Fibroblast of lung (primary cell): ENCODE measurements at regions not wholly inside any gene's neighbourhood (a gene's known extent, or its start where the extent isn't known, plus 50 kb on each side); places are given as distances from the start of the nearest gene placed in this dataset.
"Not testable (repeated sequence)": the region's sequence is repeated elsewhere in the genome, so short reads cannot be mapped to it uniquely, and the experiment has no call there.

Experiments used
- DNase-seq, 2 donors: peaks; one replicate each; pipeline versions ENCODE4 v3.0.0 to v3.0.0-alpha.2; 2010; ENCODE audit warnings: low read depth in 2 of 2
- H2AFZ ChIP-seq: 2 replicates; pipeline ENCODE4 v1.5.1; 2012; ENCODE audit warnings: low read length, control low read depth, inconsistent platforms
- H3K27ac ChIP-seq: 2 replicates; pipeline ENCODE4 v1.5.1; 2011; ENCODE audit warnings: low read length, control low read depth; ENCODE audit not compliant: insufficient read depth
- H3K27me3 ChIP-seq: 2 replicates; pipeline ENCODE4 v1.5.1; 2011; ENCODE audit warnings: mild to moderate bottlenecking, low read length; ENCODE audit not compliant: control insufficient read depth, insufficient read depth
- H3K36me3 ChIP-seq: 2 replicates; pipeline ENCODE4 v1.5.1; 2011; ENCODE audit warnings: low read length; ENCODE audit not compliant: control insufficient read depth, insufficient read depth
- H3K4me1 ChIP-seq: 2 replicates; pipeline ENCODE4 v1.5.1; 2011; ENCODE audit warnings: low read length; ENCODE audit not compliant: control insufficient read depth, insufficient read depth; ENCODE audit errors: extremely low read depth
- H3K4me2 ChIP-seq: 2 replicates; pipeline ENCODE4 v1.5.1; 2011; ENCODE audit warnings: low read length, control low read depth; ENCODE audit not compliant: insufficient read depth; ENCODE audit errors: extremely low read depth
- H3K4me3 ChIP-seq, 4 experiments: fragments of 200-600 bp in 1 of 4; sonication (generic) in 1 of 4; replicated peaks in 1 of 4; 2 replicates each; pipeline ENCODE4 v1.5.1; 2011 to 2016; ENCODE audit warnings: low read length in 4 of 4, low read depth in 3 of 4, mild to moderate bottlenecking in 3 of 4, control low read depth in 2 of 4, inconsistent platforms in 1 of 4, mixed read lengths in 1 of 4; ENCODE audit not compliant: insufficient read depth in 1 of 4; ENCODE audit errors: control extremely low read depth in 1 of 4
- H3K79me2 ChIP-seq: 2 replicates; pipeline ENCODE4 v1.5.1; 2012; ENCODE audit warnings: mild to moderate bottlenecking, low read length, inconsistent platforms; ENCODE audit not compliant: control insufficient read depth, insufficient read depth
- H3K9ac ChIP-seq: 2 replicates; pipeline ENCODE4 v1.5.1; 2011; ENCODE audit warnings: mild to moderate bottlenecking, low read length, control low read depth; ENCODE audit not compliant: insufficient read depth
- H3K9me3 ChIP-seq: 2 replicates; pipeline ENCODE4 v1.5.1; 2012; ENCODE audit warnings: low read depth, low read length; ENCODE audit not compliant: control insufficient read depth, insufficient read depth
- H4K20me1 ChIP-seq: 2 replicates; pipeline ENCODE4 v1.5.1; 2011; ENCODE audit warnings: low read length; ENCODE audit not compliant: control insufficient read depth, insufficient read depth; ENCODE audit errors: extremely low read depth
- EZH2 ChIP-seq: IDR thresholded peaks from 2 replicates; pipeline ENCODE4 v1.5.1; 2012; ENCODE audit warnings: low read length, control low read depth, mild to moderate bottlenecking; ENCODE audit errors: missing control alignments
- TF ChIP-seq, protein P1 (sequence below), 2 donors: IDR thresholded peaks in 1 of 2; conservative IDR thresholded peaks in 1 of 2; 1 replicate in 1 of 2; 2 replicates in 1 of 2; pipeline ENCODE4 v1.5.1; 2011 to 2012; ENCODE audit warnings: low read length in 2 of 2, control low read depth in 1 of 2, inconsistent platforms in 1 of 2, low read depth in 1 of 2, mild to moderate bottlenecking in 1 of 2

DNA sequence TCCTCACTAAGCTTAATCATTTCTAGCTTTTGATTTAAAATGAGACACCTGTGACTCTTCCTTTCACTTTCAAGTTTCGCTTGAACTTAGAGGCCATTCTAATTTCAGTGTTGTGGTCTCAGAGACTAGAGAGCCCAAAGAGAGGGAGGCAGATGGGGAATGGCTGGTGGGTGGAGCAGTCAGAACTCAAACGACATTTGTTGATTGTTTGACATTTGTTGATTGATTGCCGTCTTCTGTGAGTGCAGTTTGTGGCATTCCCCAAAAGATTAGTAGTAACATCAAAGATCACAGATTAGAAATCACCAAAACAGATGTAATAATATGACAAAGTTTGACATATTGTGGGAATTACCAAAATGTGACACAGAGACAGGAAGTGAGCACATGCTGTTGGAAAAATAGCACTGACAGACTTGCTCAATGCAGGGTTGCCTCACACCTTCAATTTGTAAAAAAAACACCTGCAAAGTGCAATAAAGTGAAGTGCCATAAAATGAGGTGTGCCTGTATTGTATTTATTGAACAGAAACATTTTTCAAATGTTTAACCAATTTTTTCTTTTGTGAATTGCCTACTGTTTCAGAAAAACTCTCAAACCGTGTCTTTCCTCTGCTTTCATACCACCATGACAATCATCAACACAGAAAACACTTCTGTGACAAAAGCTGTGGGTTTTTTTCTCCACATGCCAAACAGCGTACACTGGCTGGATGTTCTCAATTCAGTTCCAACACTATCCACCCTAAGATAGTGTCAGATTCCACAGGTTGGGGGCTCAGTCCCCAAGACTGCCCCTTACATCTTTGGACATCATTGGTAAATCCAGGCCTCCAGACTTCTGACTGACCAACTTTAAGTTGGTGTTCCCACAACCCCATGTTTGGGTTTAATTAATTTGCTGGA, 376.3 kb upstream of the RGS6 start:
- H3K4me1 ChIP-seq: peaks cover 2% of the 10 kb centered on the region
- no peaks in the 10 kb centered on the region for H4K20me1 ChIP-seq
- no peaks in the 10 kb centered on the region for H3K36me3 ChIP-seq
- no peak overlapping the region for H2AFZ ChIP-seq
- no peaks in the 10 kb centered on the region for H3K9me3 ChIP-seq
- H3K27me3 ChIP-seq: no peaks in the 10 kb centered on the region
- DNase-seq: peak in 1 of 2 donors; percentile 51
- no peak overlapping the region for H3K9ac ChIP-seq
- H3K79me2 ChIP-seq: no peaks in the 10 kb centered on the region
- TF ChIP-seq, protein P1, sequence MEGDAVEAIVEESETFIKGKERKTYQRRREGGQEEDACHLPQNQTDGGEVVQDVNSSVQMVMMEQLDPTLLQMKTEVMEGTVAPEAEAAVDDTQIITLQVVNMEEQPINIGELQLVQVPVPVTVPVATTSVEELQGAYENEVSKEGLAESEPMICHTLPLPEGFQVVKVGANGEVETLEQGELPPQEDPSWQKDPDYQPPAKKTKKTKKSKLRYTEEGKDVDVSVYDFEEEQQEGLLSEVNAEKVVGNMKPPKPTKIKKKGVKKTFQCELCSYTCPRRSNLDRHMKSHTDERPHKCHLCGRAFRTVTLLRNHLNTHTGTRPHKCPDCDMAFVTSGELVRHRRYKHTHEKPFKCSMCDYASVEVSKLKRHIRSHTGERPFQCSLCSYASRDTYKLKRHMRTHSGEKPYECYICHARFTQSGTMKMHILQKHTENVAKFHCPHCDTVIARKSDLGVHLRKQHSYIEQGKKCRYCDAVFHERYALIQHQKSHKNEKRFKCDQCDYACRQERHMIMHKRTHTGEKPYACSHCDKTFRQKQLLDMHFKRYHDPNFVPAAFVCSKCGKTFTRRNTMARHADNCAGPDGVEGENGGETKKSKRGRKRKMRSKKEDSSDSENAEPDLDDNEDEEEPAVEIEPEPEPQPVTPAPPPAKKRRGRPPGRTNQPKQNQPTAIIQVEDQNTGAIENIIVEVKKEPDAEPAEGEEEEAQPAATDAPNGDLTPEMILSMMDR (conservative IDR thresholded peaks at IDR 0.05 in 1 of 2, IDR thresholded peaks at IDR 0.05 in 1 of 2; ENCODE audit: low read depth in 1 of 2, low read length in 2 of 2): no peak
- no peak for TF ChIP-seq EZH2
- H3K4me3 ChIP-seq: no peak overlapping the region
- no peak overlapping the region for H3K27ac ChIP-seq
- peak overlapping the region; percentile 59 for H3K4me2 ChIP-seq

- no peaks in the 10 kb centered on the region for H3K79me2 ChIP-seq
These were observed 375.5 kb upstream of the RGS6 start for GRCh38 chr14:71556730-71557129.

DNA sequence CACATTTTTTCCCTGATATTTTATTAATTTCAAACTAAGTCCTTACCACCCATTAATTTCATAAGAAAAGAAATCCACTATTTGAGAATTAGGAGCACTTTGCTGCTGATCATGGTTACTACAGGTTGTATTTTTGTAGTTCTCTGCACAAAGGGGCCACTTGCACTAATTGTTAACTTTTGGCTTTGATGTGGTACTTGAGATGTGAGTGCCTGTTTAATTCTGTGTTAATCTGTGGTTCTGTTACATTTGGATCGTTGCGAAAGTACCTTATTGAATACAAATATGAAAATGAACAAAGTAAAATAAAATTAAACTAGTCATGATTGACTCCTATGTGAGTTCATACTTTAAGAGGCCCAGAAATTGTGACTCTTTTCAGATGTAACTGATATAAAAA, 374.9 kb upstream of the RGS6 start:
- Histone ChIP-seq H3K9ac (no peak overlapping the region), H3K9me3 (no peaks in the 10 kb centered on the region), H3K79me2 (no peaks in the 10 kb centered on the region), H3K4me3 (no peak overlapping the region), H4K20me1 (no peaks in the 10 kb centered on the region), H3K27ac (no peak overlapping the region), H3K4me2 (no peak overlapping the region), H3K27me3 (no peaks in the 10 kb centered on the region), H3K36me3 (no peaks in the 10 kb centered on the region), H3K4me1 (no peaks in the 10 kb centered on the region), H2AFZ (no peak overlapping the region)
- no peak for DNase-seq
- no peak for TF ChIP-seq EZH2
- TF ChIP-seq, protein P1 (conservative IDR thresholded peaks at IDR 0.05 in 1 of 2, IDR thresholded peaks at IDR 0.05 in 1 of 2; ENCODE audit: low read depth in 1 of 2, low read length in 2 of 2): no peak

More at GRCh38 chr14:71556730-71557129, 375.5 kb upstream of the RGS6 start:
- Histone ChIP-seq H3K27me3 (no peaks in the 10 kb centered on the region), H3K36me3 (no peaks in the 10 kb centered on the region), H3K4me3 (no peak overlapping the region), H3K4me2 (no peak overlapping the region), H4K20me1 (no peaks in the 10 kb centered on the region), H3K9me3 (no peaks in the 10 kb centered on the region), H2AFZ (no peak overlapping the region), H3K27ac (no peak overlapping the region), H3K9ac (no peak overlapping the region), H3K4me1 (no peaks in the 10 kb centered on the region)
- DNase-seq: no peak
- no peak for TF ChIP-seq EZH2
- TF ChIP-seq, protein P1 (conservative IDR thresholded peaks at IDR 0.05 in 1 of 2, IDR thresholded peaks at IDR 0.05 in 1 of 2; ENCODE audit: low read depth in 1 of 2, low read length in 2 of 2): no peak

- not testable (repeated sequence) for H3K9ac ChIP-seq, H3K27me3 ChIP-seq, H2AFZ ChIP-seq, H3K27ac ChIP-seq, H3K4me1 ChIP-seq, H3K79me2 ChIP-seq, H3K9me3 ChIP-seq, H3K36me3 ChIP-seq, H4K20me1 ChIP-seq, H3K4me3 ChIP-seq, H3K4me2 ChIP-seq, DNase-seq
These were observed 373.3 kb upstream of the RGS6 start for GRCh38 chr14:71558943-71559342.
